ENCODE measurements at regions not wholly inside any gene's neighbourhood (a gene's known extent, or its start where the extent isn't known, plus 50 kb on each side); places are given as distances from the start of the nearest gene placed in this dataset.

DNA sequence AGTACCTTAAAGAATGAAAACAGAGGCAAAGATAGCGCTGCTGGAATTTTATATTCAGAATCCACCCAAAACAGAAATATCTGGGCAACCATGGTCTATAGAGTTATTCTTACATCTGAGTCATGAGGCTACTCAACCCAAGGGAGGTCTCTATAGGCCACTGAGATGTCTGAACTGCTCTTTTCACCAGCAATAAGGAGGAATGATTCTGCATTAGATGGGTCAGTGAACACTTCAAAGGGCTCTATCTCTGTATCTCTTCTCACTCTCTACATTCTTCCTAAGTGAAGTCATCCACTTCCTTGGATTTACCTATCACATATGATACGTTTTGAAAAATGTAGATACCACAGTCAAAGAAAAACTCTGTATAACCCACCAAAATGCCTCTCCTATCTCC lies 90.2 kb upstream of the NGF start:
- TF ChIP-seq, protein P1, sequence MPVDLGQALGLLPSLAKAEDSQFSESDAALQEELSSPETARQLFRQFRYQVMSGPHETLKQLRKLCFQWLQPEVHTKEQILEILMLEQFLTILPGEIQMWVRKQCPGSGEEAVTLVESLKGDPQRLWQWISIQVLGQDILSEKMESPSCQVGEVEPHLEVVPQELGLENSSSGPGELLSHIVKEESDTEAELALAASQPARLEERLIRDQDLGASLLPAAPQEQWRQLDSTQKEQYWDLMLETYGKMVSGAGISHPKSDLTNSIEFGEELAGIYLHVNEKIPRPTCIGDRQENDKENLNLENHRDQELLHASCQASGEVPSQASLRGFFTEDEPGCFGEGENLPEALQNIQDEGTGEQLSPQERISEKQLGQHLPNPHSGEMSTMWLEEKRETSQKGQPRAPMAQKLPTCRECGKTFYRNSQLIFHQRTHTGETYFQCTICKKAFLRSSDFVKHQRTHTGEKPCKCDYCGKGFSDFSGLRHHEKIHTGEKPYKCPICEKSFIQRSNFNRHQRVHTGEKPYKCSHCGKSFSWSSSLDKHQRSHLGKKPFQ (tag by site-specific recombination; IDR thresholded peaks at IDR 0.05), result no peak
- TF ChIP-seq, protein P2, sequence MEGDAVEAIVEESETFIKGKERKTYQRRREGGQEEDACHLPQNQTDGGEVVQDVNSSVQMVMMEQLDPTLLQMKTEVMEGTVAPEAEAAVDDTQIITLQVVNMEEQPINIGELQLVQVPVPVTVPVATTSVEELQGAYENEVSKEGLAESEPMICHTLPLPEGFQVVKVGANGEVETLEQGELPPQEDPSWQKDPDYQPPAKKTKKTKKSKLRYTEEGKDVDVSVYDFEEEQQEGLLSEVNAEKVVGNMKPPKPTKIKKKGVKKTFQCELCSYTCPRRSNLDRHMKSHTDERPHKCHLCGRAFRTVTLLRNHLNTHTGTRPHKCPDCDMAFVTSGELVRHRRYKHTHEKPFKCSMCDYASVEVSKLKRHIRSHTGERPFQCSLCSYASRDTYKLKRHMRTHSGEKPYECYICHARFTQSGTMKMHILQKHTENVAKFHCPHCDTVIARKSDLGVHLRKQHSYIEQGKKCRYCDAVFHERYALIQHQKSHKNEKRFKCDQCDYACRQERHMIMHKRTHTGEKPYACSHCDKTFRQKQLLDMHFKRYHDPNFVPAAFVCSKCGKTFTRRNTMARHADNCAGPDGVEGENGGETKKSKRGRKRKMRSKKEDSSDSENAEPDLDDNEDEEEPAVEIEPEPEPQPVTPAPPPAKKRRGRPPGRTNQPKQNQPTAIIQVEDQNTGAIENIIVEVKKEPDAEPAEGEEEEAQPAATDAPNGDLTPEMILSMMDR (tag by site-specific recombination; IDR thresholded peaks at IDR 0.05), result no peak
- TF ChIP-seq GLI4 (tag by site-specific recombination; IDR thresholded peaks at IDR 0.05) (no peak), ZNF335 (tag by site-specific recombination; conservative IDR thresholded peaks at IDR 0.05) (no peak), ZEB2 (tag by site-specific recombination; IDR thresholded peaks at IDR 0.05) (no peak), ZNF404 (tag by site-specific recombination; IDR thresholded peaks at IDR 0.05) (no peak)
- TF ChIP-seq, protein P3, sequence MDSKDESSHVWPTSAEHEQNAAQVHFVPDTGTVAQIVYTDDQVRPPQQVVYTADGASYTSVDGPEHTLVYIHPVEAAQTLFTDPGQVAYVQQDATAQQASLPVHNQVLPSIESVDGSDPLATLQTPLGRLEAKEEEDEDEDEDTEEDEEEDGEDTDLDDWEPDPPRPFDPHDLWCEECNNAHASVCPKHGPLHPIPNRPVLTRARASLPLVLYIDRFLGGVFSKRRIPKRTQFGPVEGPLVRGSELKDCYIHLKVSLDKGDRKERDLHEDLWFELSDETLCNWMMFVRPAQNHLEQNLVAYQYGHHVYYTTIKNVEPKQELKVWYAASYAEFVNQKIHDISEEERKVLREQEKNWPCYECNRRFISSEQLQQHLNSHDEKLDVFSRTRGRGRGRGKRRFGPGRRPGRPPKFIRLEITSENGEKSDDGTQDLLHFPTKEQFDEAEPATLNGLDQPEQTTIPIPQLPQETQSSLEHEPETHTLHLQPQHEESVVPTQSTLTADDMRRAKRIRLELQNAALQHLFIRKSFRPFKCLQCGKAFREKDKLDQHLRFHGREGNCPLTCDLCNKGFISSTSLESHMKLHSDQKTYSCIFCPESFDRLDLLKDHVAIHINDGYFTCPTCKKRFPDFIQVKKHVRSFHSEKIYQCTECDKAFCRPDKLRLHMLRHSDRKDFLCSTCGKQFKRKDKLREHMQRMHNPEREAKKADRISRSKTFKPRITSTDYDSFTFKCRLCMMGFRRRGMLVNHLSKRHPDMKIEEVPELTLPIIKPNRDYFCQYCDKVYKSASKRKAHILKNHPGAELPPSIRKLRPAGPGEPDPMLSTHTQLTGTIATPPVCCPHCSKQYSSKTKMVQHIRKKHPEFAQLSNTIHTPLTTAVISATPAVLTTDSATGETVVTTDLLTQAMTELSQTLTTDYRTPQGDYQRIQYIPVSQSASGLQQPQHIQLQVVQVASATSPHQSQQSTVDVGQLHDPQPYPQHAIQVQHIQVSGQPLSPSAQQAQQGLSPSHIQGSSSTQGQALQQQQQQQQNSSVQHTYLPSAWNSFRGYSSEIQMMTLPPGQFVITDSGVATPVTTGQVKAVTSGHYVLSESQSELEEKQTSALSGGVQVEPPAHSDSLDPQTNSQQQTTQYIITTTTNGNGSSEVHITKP (tag by site-specific recombination; IDR thresholded peaks at IDR 0.05), result no peak
